ENCODE measurements at regions not wholly inside any gene's neighbourhood (a gene's known extent, or its start where the extent isn't known, plus 50 kb on each side); places are given as distances from the start of the nearest gene placed in this dataset.

DNA sequence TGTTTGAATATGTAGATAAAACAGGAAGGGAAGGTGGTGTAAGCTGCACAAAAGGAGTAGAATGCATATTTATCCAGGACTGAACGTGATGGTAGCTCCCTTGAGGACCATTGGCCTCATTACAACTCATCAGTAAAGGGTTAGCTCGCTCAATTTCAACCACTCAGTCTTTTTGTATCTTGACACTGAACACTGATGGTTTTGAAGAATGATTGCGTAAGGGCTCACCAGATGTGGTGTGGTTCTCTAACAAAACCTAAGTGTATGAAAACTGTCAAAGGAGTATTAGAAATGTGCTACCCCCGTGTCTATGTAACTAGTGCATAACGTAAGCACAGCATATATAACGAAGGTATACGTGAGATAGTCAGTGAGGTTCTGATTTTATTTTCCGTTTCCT lies 272.4 kb upstream of the THSD7B start:
- TF ChIP-seq POLR2A (IDR thresholded peaks at IDR 0.05) (no peak), EP300 (IDR thresholded peaks at IDR 0.05) (no peak)
- TF ChIP-seq, protein P1, sequence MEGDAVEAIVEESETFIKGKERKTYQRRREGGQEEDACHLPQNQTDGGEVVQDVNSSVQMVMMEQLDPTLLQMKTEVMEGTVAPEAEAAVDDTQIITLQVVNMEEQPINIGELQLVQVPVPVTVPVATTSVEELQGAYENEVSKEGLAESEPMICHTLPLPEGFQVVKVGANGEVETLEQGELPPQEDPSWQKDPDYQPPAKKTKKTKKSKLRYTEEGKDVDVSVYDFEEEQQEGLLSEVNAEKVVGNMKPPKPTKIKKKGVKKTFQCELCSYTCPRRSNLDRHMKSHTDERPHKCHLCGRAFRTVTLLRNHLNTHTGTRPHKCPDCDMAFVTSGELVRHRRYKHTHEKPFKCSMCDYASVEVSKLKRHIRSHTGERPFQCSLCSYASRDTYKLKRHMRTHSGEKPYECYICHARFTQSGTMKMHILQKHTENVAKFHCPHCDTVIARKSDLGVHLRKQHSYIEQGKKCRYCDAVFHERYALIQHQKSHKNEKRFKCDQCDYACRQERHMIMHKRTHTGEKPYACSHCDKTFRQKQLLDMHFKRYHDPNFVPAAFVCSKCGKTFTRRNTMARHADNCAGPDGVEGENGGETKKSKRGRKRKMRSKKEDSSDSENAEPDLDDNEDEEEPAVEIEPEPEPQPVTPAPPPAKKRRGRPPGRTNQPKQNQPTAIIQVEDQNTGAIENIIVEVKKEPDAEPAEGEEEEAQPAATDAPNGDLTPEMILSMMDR (IDR thresholded peaks at IDR 0.05), result no peak

All from tibial nerve (tissue), 4 donors.